Endothelial cell of umbilical vein (primary cell): ENCODE measurements at regions not wholly inside any gene's neighbourhood (a gene's known extent, or its start where the extent isn't known, plus 50 kb on each side); places are given as distances from the start of the nearest gene placed in this dataset.

Source experiments
- CTCF ChIP-seq, 2 donors: IDR thresholded peaks; 1 replicate in 1 of 2; 2 replicates in 1 of 2; pipeline ENCODE4 v1.5.1; 2011; ENCODE audit warnings: low read length in 2 of 2, mild to moderate bottlenecking in 2 of 2, moderate library complexity in 2 of 2, control low read depth in 1 of 2, inconsistent platforms in 1 of 2, low read depth in 1 of 2; ENCODE audit not compliant: insufficient read depth in 1 of 2; ENCODE audit errors: extremely low read depth in 1 of 2
- POLR2A ChIP-seq: IDR thresholded peaks from 2 replicates; pipeline ENCODE4 v1.6.1; 2012; ENCODE audit warnings: low read depth, mild to moderate bottlenecking, control low read depth, low read length
- POLR2AphosphoS5 ChIP-seq: IDR thresholded peaks from 2 replicates; pipeline ENCODE4 v1.6.1; 2012; ENCODE audit warnings: low read depth, mild to moderate bottlenecking, control low read depth, low read length, moderate library complexity; ENCODE audit not compliant: insufficient read depth

DNA sequence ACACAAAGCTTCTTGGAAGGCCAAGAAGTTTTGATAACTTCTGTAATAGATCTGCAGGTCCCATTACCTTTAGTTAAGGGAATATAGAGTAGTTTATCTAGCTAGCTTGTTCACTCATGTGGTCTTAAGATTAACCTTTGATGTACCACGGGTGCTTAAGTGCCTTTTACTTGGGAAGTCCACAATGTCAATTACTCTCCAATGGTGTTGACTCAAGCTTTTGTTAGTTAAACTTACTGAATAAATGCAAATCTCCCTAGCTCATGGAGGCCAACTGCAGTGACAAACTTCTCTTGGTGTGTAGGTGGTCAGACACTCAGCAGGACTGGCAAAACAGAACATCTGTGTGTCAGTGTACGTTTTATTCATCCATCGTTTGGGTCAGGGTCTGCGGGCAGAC lies 501.5 kb downstream of the ELAVL2 start:
- TF ChIP-seq CTCF (IDR thresholded peaks at IDR 0.05; ENCODE audit: extremely low read depth in 1 of 2, insufficient read depth in 1 of 2, low read depth in 1 of 2, low read length in 2 of 2) = no peak
- no peak for TF ChIP-seq POLR2A
- no peak for TF ChIP-seq POLR2AphosphoS5
